DND-41 (cell line): ENCODE measurements at regions not wholly inside any gene's neighbourhood (a gene's known extent, or its start where the extent isn't known, plus 50 kb on each side); places are given as distances from the start of the nearest gene placed in this dataset.

Experiments used
- ATAC-seq: fragments of 200-7000 bp; cut with Tn5 transposase; 3 replicates; pipeline ENCODE4 v1.9.1; 2021; ENCODE audit warnings: low read depth; ENCODE audit not compliant: insufficient read depth
- DNase-seq: peaks from one replicate; pipeline ENCODE4 v3.0.0-alpha.2; 2020
- H2AFZ ChIP-seq: 2 replicates; pipeline ENCODE4 v1.6.0; 2012; ENCODE audit warnings: low read depth, low read length
- H3K27ac ChIP-seq: 2 replicates; pipeline ENCODE4 v1.5.1; 2012; ENCODE audit warnings: low read length, inconsistent platforms
- H3K27me3 ChIP-seq: fragments of 200-600 bp; sonication (generic); 2 replicates; pipeline ENCODE4 v1.6.0; 2012; ENCODE audit warnings: low read length, mild to moderate bottlenecking, inconsistent platforms; ENCODE audit not compliant: insufficient read depth, poor library complexity
- H3K36me3 ChIP-seq: 2 replicates; pipeline ENCODE4 v1.5.1; 2012; ENCODE audit warnings: low read length, inconsistent platforms; ENCODE audit not compliant: insufficient read depth
- H3K4me1 ChIP-seq: 2 replicates; pipeline ENCODE4 v1.5.1; 2012; ENCODE audit warnings: mild to moderate bottlenecking, low read length; ENCODE audit not compliant: insufficient read depth
- H3K4me2 ChIP-seq: 2 replicates; pipeline ENCODE4 v1.6.0; 2012; ENCODE audit warnings: mild to moderate bottlenecking, moderate library complexity, low read length, inconsistent platforms; ENCODE audit not compliant: insufficient read depth
- H3K4me3 ChIP-seq, 2 experiments: fragments of 200-600 bp in 1 of 2; shearing (Covaris generic) in 1 of 2; 2 replicates each; pipeline ENCODE4 v1.5.1; 2012 to 2016; ENCODE audit warnings: inconsistent platforms in 2 of 2, low read length in 2 of 2, mild to moderate bottlenecking in 2 of 2, low read depth in 1 of 2, moderate library complexity in 1 of 2
- H3K79me2 ChIP-seq: 2 replicates; pipeline ENCODE4 v1.6.0; 2012; ENCODE audit warnings: low read length, inconsistent platforms; ENCODE audit not compliant: insufficient read depth
- H3K9ac ChIP-seq: 2 replicates; pipeline ENCODE4 v1.6.0; 2012; ENCODE audit warnings: low read depth, mild to moderate bottlenecking, inconsistent platforms, low read length, moderate library complexity
- H3K9me3 ChIP-seq: 2 replicates; pipeline ENCODE4 v1.5.1; 2012; ENCODE audit warnings: low read length, moderate library complexity, mild to moderate bottlenecking, inconsistent platforms; ENCODE audit not compliant: insufficient read depth, severe bottlenecking
- H4K20me1 ChIP-seq: 2 replicates; pipeline ENCODE4 v1.6.0; 2012; ENCODE audit warnings: low read length; ENCODE audit not compliant: insufficient read depth
- EZH2 ChIP-seq: IDR thresholded peaks from 3 replicates; pipeline ENCODE4 v1.6.1; 2012; ENCODE audit warnings: borderline replicate concordance, low read depth, mild to moderate bottlenecking, moderate library complexity, low read length, inconsistent platforms; ENCODE audit not compliant: severe bottlenecking
- TF ChIP-seq, protein P1 (sequence below): IDR thresholded peaks from 2 replicates; pipeline ENCODE4 v1.5.1; 2012; ENCODE audit warnings: borderline replicate concordance, low read length, moderate library complexity, mild to moderate bottlenecking; ENCODE audit not compliant: poor library complexity, severe bottlenecking; ENCODE audit errors: extremely low read depth

GRCh38 chr13:80881495-80881894, 540.6 kb upstream of the SPRY2 start:
- no peak overlapping the region for H3K27ac ChIP-seq
- no peaks in the 10 kb centered on the region for H3K79me2 ChIP-seq
- H3K4me1 ChIP-seq, result no peaks in the 10 kb centered on the region
- H3K4me2 ChIP-seq, result no peak overlapping the region
- H3K9me3 ChIP-seq, result no peaks in the 10 kb centered on the region
- DNase-seq (no peak), ATAC-seq (no peak)
- H3K9ac ChIP-seq, result no peak overlapping the region
- H4K20me1 ChIP-seq, result no peaks in the 10 kb centered on the region
- no peak overlapping the region for H2AFZ ChIP-seq
- no peaks in the 10 kb centered on the region for H3K36me3 ChIP-seq
- no peaks in the 10 kb centered on the region for H3K27me3 ChIP-seq
- TF ChIP-seq EZH2, result no peak
- TF ChIP-seq, protein P1, sequence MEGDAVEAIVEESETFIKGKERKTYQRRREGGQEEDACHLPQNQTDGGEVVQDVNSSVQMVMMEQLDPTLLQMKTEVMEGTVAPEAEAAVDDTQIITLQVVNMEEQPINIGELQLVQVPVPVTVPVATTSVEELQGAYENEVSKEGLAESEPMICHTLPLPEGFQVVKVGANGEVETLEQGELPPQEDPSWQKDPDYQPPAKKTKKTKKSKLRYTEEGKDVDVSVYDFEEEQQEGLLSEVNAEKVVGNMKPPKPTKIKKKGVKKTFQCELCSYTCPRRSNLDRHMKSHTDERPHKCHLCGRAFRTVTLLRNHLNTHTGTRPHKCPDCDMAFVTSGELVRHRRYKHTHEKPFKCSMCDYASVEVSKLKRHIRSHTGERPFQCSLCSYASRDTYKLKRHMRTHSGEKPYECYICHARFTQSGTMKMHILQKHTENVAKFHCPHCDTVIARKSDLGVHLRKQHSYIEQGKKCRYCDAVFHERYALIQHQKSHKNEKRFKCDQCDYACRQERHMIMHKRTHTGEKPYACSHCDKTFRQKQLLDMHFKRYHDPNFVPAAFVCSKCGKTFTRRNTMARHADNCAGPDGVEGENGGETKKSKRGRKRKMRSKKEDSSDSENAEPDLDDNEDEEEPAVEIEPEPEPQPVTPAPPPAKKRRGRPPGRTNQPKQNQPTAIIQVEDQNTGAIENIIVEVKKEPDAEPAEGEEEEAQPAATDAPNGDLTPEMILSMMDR, result no peak
- no peak overlapping the region for H3K4me3 ChIP-seq

DNA sequence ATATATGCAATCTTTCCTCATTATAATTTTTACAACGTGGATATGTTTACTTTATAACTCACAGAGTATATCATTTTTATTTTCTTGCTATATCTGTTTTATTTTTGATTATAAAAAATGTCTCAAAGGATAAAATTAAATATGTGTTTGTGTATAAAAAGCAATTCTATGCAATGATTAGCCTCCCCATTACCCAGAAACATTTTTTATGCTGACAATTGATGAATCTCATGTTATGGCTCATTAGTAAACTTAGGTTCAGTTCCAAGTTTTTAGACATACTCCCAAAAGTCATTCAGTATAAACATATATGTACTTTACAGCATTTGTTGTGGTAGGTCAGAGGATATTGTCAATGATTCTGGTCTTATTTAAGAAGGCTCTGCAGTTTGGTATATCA, 540.1 kb upstream of the SPRY2 start:
- no peaks in the 10 kb centered on the region for H3K79me2 ChIP-seq
- no peak overlapping the region for H3K9ac ChIP-seq
- no peaks in the 10 kb centered on the region for H3K4me1 ChIP-seq
- no peaks in the 10 kb centered on the region for H3K9me3 ChIP-seq
- H2AFZ ChIP-seq, result no peak overlapping the region
- TF ChIP-seq EZH2, result no peak
- TF ChIP-seq, protein P1, result no peak
- no peak overlapping the region for H3K27ac ChIP-seq
- H3K4me2 ChIP-seq, result no peak overlapping the region
- no peaks in the 10 kb centered on the region for H3K27me3 ChIP-seq
- no peaks in the 10 kb centered on the region for H3K36me3 ChIP-seq
- H4K20me1 ChIP-seq, result no peaks in the 10 kb centered on the region
- ATAC-seq (no peak), DNase-seq (no peak)
- H3K4me3 ChIP-seq, result no peak overlapping the region

DNA sequence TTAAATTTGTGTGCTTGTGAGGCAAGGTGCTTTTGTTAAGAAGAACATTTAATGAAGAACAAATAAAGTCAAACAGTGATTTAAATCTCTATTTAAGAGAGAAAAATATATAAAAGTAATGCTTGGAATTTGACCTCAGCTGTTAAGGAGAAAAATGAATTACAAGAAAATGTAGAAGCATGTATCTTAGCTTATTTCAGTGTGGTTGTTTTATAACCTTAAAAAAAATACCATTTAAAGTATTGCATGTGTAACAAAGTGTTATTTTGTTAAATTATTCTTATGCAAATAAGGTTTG, 537.0 kb upstream of the SPRY2 start:
- no peak overlapping the region for H3K4me2 ChIP-seq
- no peaks in the 10 kb centered on the region for H3K79me2 ChIP-seq

More for the DNA sequence above, 537.0 kb upstream of the SPRY2 start:
- TF ChIP-seq, protein P1, result no peak
- no peak for TF ChIP-seq EZH2
- no peak for DNase-seq
- Histone ChIP-seq H3K27ac (no peak overlapping the region), H3K36me3 (no peaks in the 10 kb centered on the region), H3K27me3 (no peaks in the 10 kb centered on the region), H3K4me3 (no peak overlapping the region), H4K20me1 (no peaks in the 10 kb centered on the region), H2AFZ (no peak overlapping the region), H3K9ac (no peak overlapping the region), H3K9me3 (no peaks in the 10 kb centered on the region), H3K4me1 (no peaks in the 10 kb centered on the region)
- ATAC-seq, result no peak
